Stimulated activated memory B cell treated with anti-CD40 and anti-IgM and Interleukin-4, amounts not matched to agents 10 μg/mL and 1 μg/mL and 100 μg/mL, for 72 hours (primary cell): ENCODE measurements at regions not wholly inside any gene's neighbourhood (a gene's known extent, or its start where the extent isn't known, plus 50 kb on each side); places are given as distances from the start of the nearest gene placed in this dataset.

Experiments
- ATAC-seq: fragments of 150-1000 bp; cut with Tn5 transposase; 2 replicates; pipeline ENCODE4 v1.10.0; 2021
- H3K27ac Mint-ChIP-seq: one replicate; pipeline ENCODE4 v1.8.0; 2022; ENCODE audit warnings: mild to moderate bottlenecking, mixed read lengths
- H3K27me3 Mint-ChIP-seq: one replicate; pipeline ENCODE4 v1.8.0; 2022; ENCODE audit warnings: mixed read lengths
- H3K36me3 Mint-ChIP-seq: one replicate; pipeline ENCODE4 v1.8.0; 2022; ENCODE audit warnings: mixed read lengths
- H3K4me1 Mint-ChIP-seq: one replicate; pipeline ENCODE4 v1.8.0; 2022; ENCODE audit warnings: mixed read lengths
- H3K4me3 Mint-ChIP-seq: one replicate; pipeline ENCODE4 v1.8.0; 2022; ENCODE audit warnings: mild to moderate bottlenecking, moderate library complexity, mixed read lengths
- H3K9me3 Mint-ChIP-seq: one replicate; pipeline ENCODE4 v1.8.0; 2022; ENCODE audit warnings: mixed read lengths

DNA sequence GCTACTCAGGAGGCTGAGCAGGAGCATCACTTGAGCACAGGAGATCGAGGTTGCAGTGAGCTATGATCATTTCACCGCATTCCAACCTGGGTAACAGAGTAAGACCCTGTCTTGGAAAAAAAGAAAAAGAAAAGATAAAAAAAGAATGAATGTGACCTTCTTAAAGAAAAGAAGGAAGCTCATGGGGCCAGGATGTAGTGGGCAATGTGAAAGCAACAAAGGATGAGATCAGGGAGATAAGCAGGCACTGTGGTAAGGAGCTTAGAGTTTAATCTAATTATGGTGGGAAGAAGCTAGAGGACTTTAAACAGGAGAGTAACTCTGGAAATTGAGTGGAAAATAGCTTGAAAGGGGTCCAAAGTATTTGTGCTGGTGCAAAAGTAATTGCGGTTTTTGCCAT, 231.6 kb upstream of the UBE2E2 start:
- H3K9me3 Mint-ChIP-seq, result no peaks in the 10 kb centered on the region
- no peaks in the 10 kb centered on the region for H3K4me1 Mint-ChIP-seq
- H3K4me3 Mint-ChIP-seq, result no peak overlapping the region
- no peak for ATAC-seq
- peaks cover 39% of the 10 kb centered on the region for H3K27me3 Mint-ChIP-seq
- H3K27ac Mint-ChIP-seq, result no peak overlapping the region
- no peaks in the 10 kb centered on the region for H3K36me3 Mint-ChIP-seq

- peak; percentile 63 for ATAC-seq
- H3K4me1 Mint-ChIP-seq, result peaks cover 9% of the 10 kb centered on the region
- no peaks in the 10 kb centered on the region for H3K27me3 Mint-ChIP-seq
- no peaks in the 10 kb centered on the region for H3K9me3 Mint-ChIP-seq
- H3K27ac Mint-ChIP-seq, result no peak overlapping the region
- H3K4me3 Mint-ChIP-seq, result no peak overlapping the region
- no peaks in the 10 kb centered on the region for H3K36me3 Mint-ChIP-seq
Measured at GRCh38 chr3:22977042-22977441, 226.1 kb upstream of the UBE2E2 start.

- Mint-ChIP-seq H3K4me3 (no peak overlapping the region), H3K4me1 (peaks cover 9% of the 10 kb centered on the region)
Measured at GRCh38 chr3:22977650-22978289, 225.4 kb upstream of the UBE2E2 start.

DNA sequence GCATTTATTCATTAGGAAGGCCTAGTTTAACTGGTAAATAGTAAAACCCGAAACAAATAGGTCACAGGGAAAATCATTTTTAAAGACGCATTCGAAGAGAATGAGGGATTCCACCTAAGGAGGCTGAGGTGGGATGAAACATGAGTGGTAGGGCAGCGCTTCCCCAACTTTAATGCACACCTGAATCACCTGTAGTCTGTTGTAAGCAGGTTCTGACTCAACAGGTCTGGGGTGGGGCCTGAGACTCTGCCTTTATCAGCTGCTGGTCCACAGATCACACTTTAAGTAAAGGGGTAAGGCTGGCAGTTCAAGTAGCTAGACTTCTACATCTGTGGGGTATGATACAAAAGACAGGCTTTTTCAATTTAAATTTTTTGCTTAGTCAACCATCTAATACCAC, 223.5 kb upstream of the UBE2E2 start:
- Mint-ChIP-seq H3K9me3 (no peaks in the 10 kb centered on the region), H3K4me3 (no peak overlapping the region), H3K4me1 (peaks cover 14% of the 10 kb centered on the region), H3K27me3 (peaks cover 14% of the 10 kb centered on the region), H3K36me3 (no peaks in the 10 kb centered on the region), H3K27ac (no peak overlapping the region)
- ATAC-seq, result no peak

More at GRCh38 chr3:22977650-22978289, 225.4 kb upstream of the UBE2E2 start:
- Mint-ChIP-seq H3K27ac (no peak overlapping the region), H3K27me3 (peaks cover under 1% of the 10 kb centered on the region), H3K36me3 (no peaks in the 10 kb centered on the region), H3K9me3 (no peaks in the 10 kb centered on the region)
- peak; percentile 48 for ATAC-seq

DNA sequence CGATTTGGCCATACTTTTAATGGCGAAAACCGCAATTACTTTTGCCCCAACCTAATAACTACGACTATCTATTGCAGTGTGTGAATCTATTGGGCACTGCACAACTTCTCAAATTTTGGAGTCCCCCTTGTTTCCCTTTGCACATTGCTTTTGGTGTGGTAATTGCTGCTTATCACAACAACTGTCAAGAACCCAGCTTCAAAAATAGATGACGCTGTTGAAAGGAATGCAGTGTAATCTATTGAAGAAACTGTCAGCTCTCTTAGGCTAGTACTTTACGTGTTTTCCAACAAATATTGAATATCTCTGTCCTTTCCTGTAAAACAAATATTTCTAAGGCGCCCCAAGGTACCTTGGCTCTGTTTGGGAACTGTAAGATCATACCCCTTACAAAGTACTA, 222.8 kb upstream of the UBE2E2 start:
- H3K9me3 Mint-ChIP-seq, result no peaks in the 10 kb centered on the region
- H3K27me3 Mint-ChIP-seq, result peaks cover 14% of the 10 kb centered on the region
- H3K27ac Mint-ChIP-seq, result no peak overlapping the region
- H3K4me3 Mint-ChIP-seq, result no peak overlapping the region
- peaks cover 14% of the 10 kb centered on the region for H3K4me1 Mint-ChIP-seq
- ATAC-seq, result no peak
- H3K36me3 Mint-ChIP-seq, result no peaks in the 10 kb centered on the region

DNA sequence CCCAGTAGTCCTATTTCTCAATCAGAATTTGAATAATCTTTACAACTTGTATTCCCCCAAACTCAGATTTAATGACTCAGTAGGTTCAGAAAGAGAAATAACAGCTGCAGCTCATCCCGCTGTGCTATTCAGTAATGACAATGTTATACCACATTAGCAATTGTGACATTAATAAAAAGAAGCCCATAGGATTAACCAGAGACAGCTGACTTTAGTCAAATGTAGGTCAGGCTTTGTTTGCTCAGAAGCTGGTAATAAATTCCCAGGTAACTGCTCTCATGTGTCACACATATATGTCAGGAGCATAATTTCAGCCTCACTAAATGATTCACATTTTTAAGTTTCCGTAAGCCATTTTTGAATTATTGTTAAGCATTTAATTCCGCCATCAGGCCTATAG, 222.0 kb upstream of the UBE2E2 start:
- H3K9me3 Mint-ChIP-seq, result no peaks in the 10 kb centered on the region
- H3K4me3 Mint-ChIP-seq, result no peak overlapping the region
- H3K4me1 Mint-ChIP-seq, result peaks cover 14% of the 10 kb centered on the region
- H3K27ac Mint-ChIP-seq, result no peak overlapping the region
- no peak for ATAC-seq
- peaks cover 14% of the 10 kb centered on the region for H3K27me3 Mint-ChIP-seq
- no peaks in the 10 kb centered on the region for H3K36me3 Mint-ChIP-seq

- peaks cover 14% of the 10 kb centered on the region for H3K4me1 Mint-ChIP-seq
- no peak overlapping the region for H3K27ac Mint-ChIP-seq
- H3K9me3 Mint-ChIP-seq, result no peaks in the 10 kb centered on the region
- H3K36me3 Mint-ChIP-seq, result no peaks in the 10 kb centered on the region
- no peak for ATAC-seq
- H3K27me3 Mint-ChIP-seq, result peaks cover 14% of the 10 kb centered on the region
- no peak overlapping the region for H3K4me3 Mint-ChIP-seq
Measured at GRCh38 chr3:22981861-22982260, 221.3 kb upstream of the UBE2E2 start.

DNA sequence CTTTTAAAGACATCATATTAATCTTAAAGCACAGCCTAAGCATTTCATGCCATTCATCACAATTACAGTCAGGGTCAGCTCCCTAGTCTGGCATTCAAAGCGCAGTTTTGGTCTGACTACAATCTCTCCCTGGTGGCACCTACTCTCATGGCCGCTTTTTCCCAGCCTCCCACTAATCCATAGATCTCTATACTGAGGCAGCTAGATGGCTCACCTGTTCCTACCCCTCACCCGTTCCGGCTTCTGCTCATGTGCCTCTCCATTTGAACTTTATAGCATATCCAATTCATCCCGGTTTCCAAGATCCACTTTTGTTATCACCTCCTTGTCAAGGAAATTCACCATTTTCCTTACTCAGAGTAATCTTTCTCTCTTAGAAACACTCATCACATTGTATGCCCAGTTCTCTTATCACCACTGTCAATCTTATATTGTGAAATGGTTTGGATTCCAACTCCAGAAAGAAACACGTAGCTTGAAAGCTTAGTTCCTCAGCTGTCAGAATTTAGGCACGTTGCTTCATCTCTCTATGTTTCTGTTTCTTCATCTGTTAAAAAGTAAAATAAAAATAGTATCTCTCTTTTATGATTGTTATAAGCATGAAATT, 220.0 kb upstream of the UBE2E2 start:
- Mint-ChIP-seq H3K4me3 (no peak overlapping the region), H3K36me3 (no peaks in the 10 kb centered on the region), H3K27ac (no peak overlapping the region), H3K4me1 (peaks cover 8% of the 10 kb centered on the region), H3K9me3 (no peaks in the 10 kb centered on the region), H3K27me3 (peaks cover 14% of the 10 kb centered on the region)
- ATAC-seq, result no peak

DNA sequence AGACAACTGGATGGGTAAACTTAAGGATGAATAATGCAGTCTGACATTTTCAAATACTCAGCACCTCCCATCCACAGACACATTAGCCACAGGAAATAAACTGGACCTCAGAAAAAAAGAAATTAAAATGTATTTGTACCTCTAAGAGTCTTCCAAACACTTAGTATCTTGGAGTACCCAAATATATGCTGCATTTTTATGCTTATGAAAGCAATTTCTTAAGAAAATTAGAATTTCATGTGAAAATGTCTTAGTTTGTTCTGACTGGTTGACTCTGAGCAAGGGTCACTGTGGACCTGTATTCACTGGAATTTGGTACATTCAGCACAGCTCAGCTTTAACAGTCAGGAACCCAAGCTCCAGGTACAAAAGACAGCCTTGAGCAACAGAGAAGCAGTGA, 216.2 kb upstream of the UBE2E2 start:
- peaks cover 26% of the 10 kb centered on the region for H3K27me3 Mint-ChIP-seq
- no peaks in the 10 kb centered on the region for H3K36me3 Mint-ChIP-seq
- H3K4me1 Mint-ChIP-seq, result peaks cover 6% of the 10 kb centered on the region
- no peaks in the 10 kb centered on the region for H3K9me3 Mint-ChIP-seq
- H3K4me3 Mint-ChIP-seq, result no peak overlapping the region
- no peak overlapping the region for H3K27ac Mint-ChIP-seq
- no peak for ATAC-seq

- Mint-ChIP-seq H3K27me3 (peaks cover 17% of the 10 kb centered on the region), H3K9me3 (no peaks in the 10 kb centered on the region), H3K4me1 (peaks cover 3% of the 10 kb centered on the region), H3K4me3 (no peak overlapping the region), H3K27ac (no peak overlapping the region), H3K36me3 (no peaks in the 10 kb centered on the region)
- no peak for ATAC-seq
Measured at GRCh38 chr3:22988566-22988965, 214.6 kb upstream of the UBE2E2 start.

- no peak for ATAC-seq
- Mint-ChIP-seq H3K4me1 (no peaks in the 10 kb centered on the region), H3K27me3 (peaks cover 12% of the 10 kb centered on the region), H3K36me3 (no peaks in the 10 kb centered on the region), H3K9me3 (no peaks in the 10 kb centered on the region), H3K27ac (no peak overlapping the region), H3K4me3 (no peak overlapping the region)
Measured at GRCh38 chr3:22989716-22990115, 213.4 kb upstream of the UBE2E2 start.

DNA sequence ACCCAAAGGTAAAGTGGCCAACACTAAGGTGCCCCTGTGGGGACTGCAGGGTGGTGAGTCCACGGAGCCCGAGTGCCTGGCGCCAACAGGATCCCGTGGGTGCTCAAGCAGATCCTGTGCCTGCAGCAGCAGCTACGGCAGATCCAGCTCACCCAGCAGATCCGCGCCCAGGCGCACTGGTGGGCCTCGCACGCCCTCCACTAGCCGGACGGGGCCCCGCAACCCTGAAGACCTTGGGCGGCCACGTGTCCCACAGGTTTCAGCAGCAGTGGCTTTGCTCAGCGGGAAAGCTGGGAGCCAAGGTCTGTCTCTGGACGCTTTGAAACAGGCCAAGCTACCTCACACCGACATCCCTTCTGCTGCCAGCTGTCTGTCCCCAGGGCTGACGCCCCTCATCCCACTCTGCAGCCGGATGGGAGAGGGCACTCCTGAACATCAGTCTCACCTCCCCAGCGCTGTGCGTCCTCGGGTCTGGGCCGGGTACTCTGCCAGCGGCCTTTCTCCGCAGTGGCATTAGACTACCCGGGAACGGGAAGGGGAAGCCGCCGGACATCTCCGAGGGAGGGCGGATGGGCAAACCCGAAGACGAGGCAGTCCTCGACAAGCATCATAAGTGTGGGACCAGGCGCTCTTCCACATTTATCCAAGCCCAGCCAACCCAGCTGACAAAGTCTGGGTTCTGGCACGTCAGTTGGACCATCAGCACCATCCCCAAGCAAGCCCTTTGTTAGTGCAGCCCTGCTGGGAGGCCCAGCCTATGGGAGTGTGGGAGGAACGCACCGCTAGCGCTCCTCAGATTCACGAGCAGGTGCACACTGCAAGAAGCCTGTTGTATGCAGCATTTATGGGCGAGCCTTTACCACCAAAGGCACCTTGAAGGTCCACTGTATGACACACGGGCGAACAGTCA, 212.6 kb upstream of the UBE2E2 start:
- Mint-ChIP-seq H3K27me3 (peaks cover 12% of the 10 kb centered on the region), H3K4me3 (no peak overlapping the region), H3K36me3 (no peaks in the 10 kb centered on the region), H3K9me3 (no peaks in the 10 kb centered on the region), H3K27ac (no peak overlapping the region), H3K4me1 (no peaks in the 10 kb centered on the region)
- no peak for ATAC-seq

GRCh38 chr3:22994781-22995180, 208.3 kb upstream of the UBE2E2 start:
- H3K27me3 Mint-ChIP-seq, result peaks cover 2% of the 10 kb centered on the region
- H3K9me3 Mint-ChIP-seq, result no peaks in the 10 kb centered on the region
- no peak overlapping the region for H3K27ac Mint-ChIP-seq
- no peaks in the 10 kb centered on the region for H3K4me1 Mint-ChIP-seq
- ATAC-seq, result no peak
- H3K4me3 Mint-ChIP-seq, result no peak overlapping the region
- no peaks in the 10 kb centered on the region for H3K36me3 Mint-ChIP-seq

DNA sequence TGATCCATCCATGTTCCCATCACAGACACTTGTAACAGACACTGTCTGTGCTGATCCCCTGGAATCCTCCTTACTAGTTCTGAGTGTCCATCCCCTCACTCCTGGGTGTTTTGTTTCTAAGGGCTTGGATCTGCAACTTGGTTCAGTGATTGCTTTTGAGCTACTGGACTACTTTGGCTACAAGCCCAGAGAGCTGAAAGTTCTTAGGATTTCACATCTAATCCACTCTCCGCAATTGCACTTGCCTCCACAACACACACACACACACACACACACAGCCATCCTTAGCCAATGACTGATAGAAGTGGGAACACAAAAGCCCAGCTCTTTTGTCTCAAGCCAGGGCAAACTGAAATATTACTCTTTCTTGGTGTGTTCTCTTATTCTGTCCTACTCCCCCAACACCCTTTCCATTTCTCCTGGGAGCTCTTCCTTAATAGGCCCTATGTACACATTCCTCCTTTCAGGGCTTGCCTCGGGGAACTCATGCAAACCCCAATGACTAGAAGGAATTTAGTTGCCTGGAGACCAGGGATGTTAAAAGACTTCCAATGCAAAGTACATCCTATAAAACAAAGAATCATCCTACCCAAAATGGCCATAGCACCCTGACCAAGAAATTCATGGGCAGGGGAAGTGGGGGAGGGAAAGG, 206.1 kb upstream of the UBE2E2 start:
- no peaks in the 10 kb centered on the region for H3K27me3 Mint-ChIP-seq
- H3K36me3 Mint-ChIP-seq, result no peaks in the 10 kb centered on the region
- no peak overlapping the region for H3K4me3 Mint-ChIP-seq
- no peak overlapping the region for H3K27ac Mint-ChIP-seq
- no peaks in the 10 kb centered on the region for H3K4me1 Mint-ChIP-seq
- no peak for ATAC-seq
- no peaks in the 10 kb centered on the region for H3K9me3 Mint-ChIP-seq

DNA sequence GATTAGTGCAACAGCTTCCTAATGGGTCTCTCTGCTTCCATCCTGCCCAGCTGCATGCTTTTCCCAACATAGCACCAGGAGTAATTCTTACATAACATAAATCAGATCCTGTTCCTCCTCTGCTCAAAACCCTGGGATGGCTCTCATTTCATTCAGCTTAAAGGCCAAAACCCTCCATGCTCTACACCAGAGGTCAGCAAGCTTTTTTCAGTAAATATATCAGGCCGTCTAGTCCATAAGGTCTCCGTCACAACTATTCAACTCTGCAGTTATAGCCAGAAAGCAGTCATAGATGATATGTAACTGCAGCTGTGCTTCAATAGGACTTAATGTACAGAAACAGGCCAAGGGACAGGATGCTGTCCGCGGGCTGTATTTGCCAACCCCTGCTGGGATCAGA, 202.8 kb upstream of the UBE2E2 start:
- no peaks in the 10 kb centered on the region for H3K9me3 Mint-ChIP-seq
- no peak overlapping the region for H3K4me3 Mint-ChIP-seq
- H3K36me3 Mint-ChIP-seq, result no peaks in the 10 kb centered on the region

More for the DNA sequence above, 202.8 kb upstream of the UBE2E2 start:
- peak; percentile 3 for ATAC-seq
- no peak overlapping the region for H3K27ac Mint-ChIP-seq
- no peaks in the 10 kb centered on the region for H3K27me3 Mint-ChIP-seq
- H3K4me1 Mint-ChIP-seq, result no peaks in the 10 kb centered on the region
